ENCODE measurements at regions not wholly inside any gene's neighbourhood (a gene's known extent, or its start where the extent isn't known, plus 50 kb on each side); places are given as distances from the start of the nearest gene placed in this dataset.

- H3K36me3 ChIP-seq (ENCODE audit: control insufficient read depth, low read depth, low read length): no peaks in the 10 kb centered on the region
These were observed 231.0 kb upstream of the LYZL1 start for GRCh38 chr10:29057822-29058331.

GRCh38 chr10:29063806-29064644 lies 224.8 kb upstream of the LYZL1 start:
- no peak overlapping the region for H3K27ac ChIP-seq (ENCODE audit: low read length)
- H3K36me3 ChIP-seq (ENCODE audit: control insufficient read depth, low read depth, low read length): no peaks in the 10 kb centered on the region
- no peaks in the 10 kb centered on the region for H3K9me3 ChIP-seq (ENCODE audit: control insufficient read depth, low read depth, low read length)
- H3K4me3 ChIP-seq (ENCODE audit: low read length): no peak overlapping the region
- no peaks in the 10 kb centered on the region for H3K27me3 ChIP-seq (ENCODE audit: control insufficient read depth, insufficient read depth, low read length)
- no peak overlapping the region for H3K9ac ChIP-seq (ENCODE audit: low read length)
- H3K4me1 ChIP-seq (ENCODE audit: control insufficient read depth, low read depth, low read length): peaks cover 6% of the 10 kb centered on the region

More at GRCh38 chr10:29057822-29058331, 231.0 kb upstream of the LYZL1 start:
- Histone ChIP-seq H3K27ac (ENCODE audit: low read length) (no peak overlapping the region), H3K4me1 (ENCODE audit: control insufficient read depth, low read depth, low read length) (peaks cover 11% of the 10 kb centered on the region), H3K4me3 (ENCODE audit: low read length) (no peak overlapping the region), H3K9me3 (ENCODE audit: control insufficient read depth, low read depth, low read length) (no peaks in the 10 kb centered on the region), H3K27me3 (ENCODE audit: control insufficient read depth, insufficient read depth, low read length) (no peaks in the 10 kb centered on the region), H3K9ac (ENCODE audit: low read length) (no peak overlapping the region)

GRCh38 chr10:29064680-29065079 lies 224.2 kb upstream of the LYZL1 start:
- H3K9ac ChIP-seq (ENCODE audit: low read length): no peak overlapping the region
- H3K4me3 ChIP-seq (ENCODE audit: low read length): no peak overlapping the region
- no peaks in the 10 kb centered on the region for H3K36me3 ChIP-seq (ENCODE audit: control insufficient read depth, low read depth, low read length)
- no peak overlapping the region for H3K27ac ChIP-seq (ENCODE audit: low read length)
- no peaks in the 10 kb centered on the region for H3K27me3 ChIP-seq (ENCODE audit: control insufficient read depth, insufficient read depth, low read length)
- no peaks in the 10 kb centered on the region for H3K9me3 ChIP-seq (ENCODE audit: control insufficient read depth, low read depth, low read length)
- peaks cover 13% of the 10 kb centered on the region for H3K4me1 ChIP-seq (ENCODE audit: control insufficient read depth, low read depth, low read length)

- Histone ChIP-seq H3K4me1 (ENCODE audit: control insufficient read depth, low read depth, low read length) (peaks cover 15% of the 10 kb centered on the region), H3K4me3 (ENCODE audit: low read length) (no peak overlapping the region), H3K27me3 (ENCODE audit: control insufficient read depth, insufficient read depth, low read length) (no peaks in the 10 kb centered on the region), H3K9ac (ENCODE audit: low read length) (no peak overlapping the region), H3K9me3 (ENCODE audit: control insufficient read depth, low read depth, low read length) (no peaks in the 10 kb centered on the region), H3K27ac (ENCODE audit: low read length) (no peak overlapping the region), H3K36me3 (ENCODE audit: control insufficient read depth, low read depth, low read length) (no peaks in the 10 kb centered on the region)
These were observed 221.7 kb upstream of the LYZL1 start for GRCh38 chr10:29067161-29067560.

GRCh38 chr10:29067628-29068027 lies 221.2 kb upstream of the LYZL1 start:
- no peaks in the 10 kb centered on the region for H3K27me3 ChIP-seq (ENCODE audit: control insufficient read depth, insufficient read depth, low read length)
- no peak overlapping the region for H3K4me3 ChIP-seq (ENCODE audit: low read length)

GRCh38 chr10:29068302-29068701 lies 220.6 kb upstream of the LYZL1 start:
- H3K27me3 ChIP-seq (ENCODE audit: control insufficient read depth, insufficient read depth, low read length): no peaks in the 10 kb centered on the region
- H3K9me3 ChIP-seq (ENCODE audit: control insufficient read depth, low read depth, low read length): no peaks in the 10 kb centered on the region
- peaks cover 15% of the 10 kb centered on the region for H3K4me1 ChIP-seq (ENCODE audit: control insufficient read depth, low read depth, low read length)
- H3K9ac ChIP-seq (ENCODE audit: low read length): no peak overlapping the region
- H3K36me3 ChIP-seq (ENCODE audit: control insufficient read depth, low read depth, low read length): no peaks in the 10 kb centered on the region
- H3K27ac ChIP-seq (ENCODE audit: low read length): no peak overlapping the region
- H3K4me3 ChIP-seq (ENCODE audit: low read length): no peak overlapping the region

More at GRCh38 chr10:29067628-29068027, 221.2 kb upstream of the LYZL1 start:
- Histone ChIP-seq H3K9ac (ENCODE audit: low read length) (no peak overlapping the region), H3K4me1 (ENCODE audit: control insufficient read depth, low read depth, low read length) (peaks cover 15% of the 10 kb centered on the region), H3K27ac (ENCODE audit: low read length) (no peak overlapping the region), H3K9me3 (ENCODE audit: control insufficient read depth, low read depth, low read length) (no peaks in the 10 kb centered on the region), H3K36me3 (ENCODE audit: control insufficient read depth, low read depth, low read length) (no peaks in the 10 kb centered on the region)

- Histone ChIP-seq H3K4me3 (ENCODE audit: low read length) (no peak overlapping the region), H3K36me3 (ENCODE audit: control insufficient read depth, low read depth, low read length) (no peaks in the 10 kb centered on the region), H3K9me3 (ENCODE audit: control insufficient read depth, low read depth, low read length) (no peaks in the 10 kb centered on the region), H3K27ac (ENCODE audit: low read length) (no peak overlapping the region), H3K4me1 (ENCODE audit: control insufficient read depth, low read depth, low read length) (peaks cover 15% of the 10 kb centered on the region), H3K27me3 (ENCODE audit: control insufficient read depth, insufficient read depth, low read length) (no peaks in the 10 kb centered on the region), H3K9ac (ENCODE audit: low read length) (no peak overlapping the region)
These were observed 219.9 kb upstream of the LYZL1 start for GRCh38 chr10:29068966-29069365.

GRCh38 chr10:29069941-29070340 lies 218.9 kb upstream of the LYZL1 start:
- no peaks in the 10 kb centered on the region for H3K27me3 ChIP-seq (ENCODE audit: control insufficient read depth, insufficient read depth, low read length)
- H3K4me3 ChIP-seq (ENCODE audit: low read length): no peak overlapping the region
- no peak overlapping the region for H3K9ac ChIP-seq (ENCODE audit: low read length)
- no peak overlapping the region for H3K27ac ChIP-seq (ENCODE audit: low read length)
- no peaks in the 10 kb centered on the region for H3K36me3 ChIP-seq (ENCODE audit: control insufficient read depth, low read depth, low read length)
- no peaks in the 10 kb centered on the region for H3K9me3 ChIP-seq (ENCODE audit: control insufficient read depth, low read depth, low read length)
- peaks cover 15% of the 10 kb centered on the region for H3K4me1 ChIP-seq (ENCODE audit: control insufficient read depth, low read depth, low read length)

GRCh38 chr10:29078919-29079318 lies 210.0 kb upstream of the LYZL1 start:
- Histone ChIP-seq H3K9ac (ENCODE audit: low read length) (no peak overlapping the region), H3K27me3 (ENCODE audit: control insufficient read depth, insufficient read depth, low read length) (no peaks in the 10 kb centered on the region), H3K4me3 (ENCODE audit: low read length) (peak overlapping the region; percentile 6), H3K27ac (ENCODE audit: low read length) (no peak overlapping the region), H3K4me1 (ENCODE audit: control insufficient read depth, low read depth, low read length) (peaks cover 15% of the 10 kb centered on the region), H3K9me3 (ENCODE audit: control insufficient read depth, low read depth, low read length) (no peaks in the 10 kb centered on the region), H3K36me3 (ENCODE audit: control insufficient read depth, low read depth, low read length) (no peaks in the 10 kb centered on the region)

GRCh38 chr10:29081231-29081630 lies 207.6 kb upstream of the LYZL1 start:
- Histone ChIP-seq H3K9ac (ENCODE audit: low read length) (no peak overlapping the region), H3K27ac (ENCODE audit: low read length) (no peak overlapping the region), H3K36me3 (ENCODE audit: control insufficient read depth, low read depth, low read length) (no peaks in the 10 kb centered on the region), H3K4me3 (ENCODE audit: low read length) (no peak overlapping the region), H3K4me1 (ENCODE audit: control insufficient read depth, low read depth, low read length) (peaks cover 15% of the 10 kb centered on the region), H3K9me3 (ENCODE audit: control insufficient read depth, low read depth, low read length) (no peaks in the 10 kb centered on the region), H3K27me3 (ENCODE audit: control insufficient read depth, insufficient read depth, low read length) (no peaks in the 10 kb centered on the region)

- Histone ChIP-seq H3K9me3 (ENCODE audit: control insufficient read depth, low read depth, low read length) (no peaks in the 10 kb centered on the region), H3K4me1 (ENCODE audit: control insufficient read depth, low read depth, low read length) (peaks cover 15% of the 10 kb centered on the region), H3K27me3 (ENCODE audit: control insufficient read depth, insufficient read depth, low read length) (no peaks in the 10 kb centered on the region)
These were observed 206.8 kb upstream of the LYZL1 start for GRCh38 chr10:29081951-29082685.

More at GRCh38 chr10:29081951-29082685, 206.8 kb upstream of the LYZL1 start:
- Histone ChIP-seq H3K27ac (ENCODE audit: low read length) (no peak overlapping the region), H3K36me3 (ENCODE audit: control insufficient read depth, low read depth, low read length) (no peaks in the 10 kb centered on the region), H3K4me3 (ENCODE audit: low read length) (no peak overlapping the region), H3K9ac (ENCODE audit: low read length) (no peak overlapping the region)

Measured in iPS-18a (cell line).